Stimulated activated CD4-positive, alpha-beta T cell treated with anti-CD3 and anti-CD28 coated beads, TNF-alpha, amount 100 ng/mL, for 24 hours (primary cell): ENCODE measurements at regions not wholly inside any gene's neighbourhood (a gene's known extent, or its start where the extent isn't known, plus 50 kb on each side); places are given as distances from the start of the nearest gene placed in this dataset.

Source experiments
- DNase-seq, 3 experiments: peaks; one replicate each; pipeline ENCODE4 v3.0.0-alpha.2; 2020; ENCODE audit warnings: low read depth in 3 of 3

DNA sequence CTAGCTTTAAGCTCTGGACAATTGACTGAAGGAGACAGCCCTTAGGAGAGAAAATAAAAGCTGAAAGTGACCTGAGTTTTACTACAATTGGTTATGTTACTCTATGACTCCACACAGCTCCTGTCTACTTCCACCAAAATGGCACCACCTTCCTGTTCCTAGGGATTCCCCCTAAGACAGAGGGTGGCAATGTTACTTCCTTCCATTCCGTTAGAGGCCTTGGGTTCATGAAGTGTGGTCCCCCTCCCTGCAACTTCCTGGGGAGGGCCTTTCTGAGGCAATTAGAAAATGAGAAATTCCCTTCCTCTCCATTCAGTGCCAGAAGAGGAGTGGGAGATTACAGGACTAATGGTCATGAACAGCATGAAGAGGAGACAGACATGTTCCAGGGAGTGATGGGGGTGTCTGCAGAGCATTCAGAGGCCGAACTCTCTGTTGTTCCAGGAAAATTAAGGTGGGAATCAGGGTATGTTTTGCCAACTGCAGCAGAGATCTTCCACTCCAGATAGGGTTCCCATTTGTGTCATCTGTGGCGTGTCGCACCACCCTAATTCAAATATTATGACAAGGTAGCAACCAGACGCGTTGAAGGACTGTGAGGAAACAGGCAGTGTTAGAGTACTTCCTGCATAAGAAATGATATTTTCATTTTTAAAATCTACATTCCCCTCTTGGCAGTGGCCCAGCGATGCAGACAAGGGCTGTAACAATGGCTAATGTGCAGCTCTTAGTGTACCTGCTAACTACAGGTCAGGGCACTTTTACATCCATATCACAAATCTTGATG is 53.1 kb upstream of the TRIM67 start:
- no peak for DNase-seq

DNA sequence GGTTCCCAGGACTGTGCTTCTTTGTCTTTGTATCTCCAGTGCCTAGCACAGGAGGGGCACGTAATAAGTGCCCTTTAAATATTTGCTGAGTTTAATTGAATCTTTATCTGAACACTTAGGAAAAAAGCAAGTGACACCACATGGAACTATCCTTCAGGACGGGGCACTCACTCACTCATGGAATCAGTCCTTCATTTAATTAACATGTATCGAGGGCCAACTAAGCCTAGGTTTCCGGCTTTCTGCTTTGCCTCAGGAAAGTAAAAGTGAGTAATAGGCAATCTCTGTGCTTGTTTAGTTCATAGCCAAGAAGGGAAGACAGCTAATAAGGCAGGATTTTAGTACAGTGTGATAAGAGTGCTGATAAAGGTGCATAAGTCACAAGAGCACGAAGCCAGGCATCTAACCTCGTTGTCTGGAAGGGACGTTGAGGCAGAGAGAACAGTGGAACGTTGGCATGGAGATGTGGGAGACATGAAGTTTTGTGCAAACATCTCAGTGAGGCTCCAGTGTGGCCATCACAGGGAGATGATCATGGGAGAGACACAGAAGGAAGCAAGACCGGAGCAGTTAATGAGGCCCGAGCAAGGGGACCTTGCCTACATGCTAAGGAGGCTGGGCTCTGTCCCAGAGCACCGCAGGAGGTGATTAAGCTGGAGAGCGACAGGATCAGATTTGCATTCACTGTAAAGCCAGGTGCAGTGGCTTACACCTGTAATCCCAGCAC is 54.1 kb upstream of the TRIM67 start:
- DNase-seq: no peak

DNA sequence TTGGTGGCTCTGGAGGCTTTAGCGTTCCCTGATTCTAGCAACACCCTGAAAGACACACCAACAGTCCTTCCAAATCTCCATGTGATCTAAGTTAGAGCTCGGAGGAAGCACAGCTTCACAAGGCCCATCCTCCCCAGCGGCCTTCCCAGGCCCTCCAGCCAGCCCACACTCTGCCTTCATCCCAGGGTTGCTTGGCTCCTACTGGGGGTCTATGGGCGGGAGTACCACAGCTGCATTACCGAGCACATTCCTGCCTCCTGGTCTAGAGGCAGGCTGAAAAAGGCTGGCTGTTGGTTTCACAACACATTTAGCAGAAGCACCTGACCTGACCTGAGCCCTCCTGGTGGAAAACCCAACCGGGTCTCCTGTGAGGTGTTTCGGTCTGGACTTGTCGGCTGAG is 54.7 kb upstream of the TRIM67 start:
- DNase-seq: no peak

DNA sequence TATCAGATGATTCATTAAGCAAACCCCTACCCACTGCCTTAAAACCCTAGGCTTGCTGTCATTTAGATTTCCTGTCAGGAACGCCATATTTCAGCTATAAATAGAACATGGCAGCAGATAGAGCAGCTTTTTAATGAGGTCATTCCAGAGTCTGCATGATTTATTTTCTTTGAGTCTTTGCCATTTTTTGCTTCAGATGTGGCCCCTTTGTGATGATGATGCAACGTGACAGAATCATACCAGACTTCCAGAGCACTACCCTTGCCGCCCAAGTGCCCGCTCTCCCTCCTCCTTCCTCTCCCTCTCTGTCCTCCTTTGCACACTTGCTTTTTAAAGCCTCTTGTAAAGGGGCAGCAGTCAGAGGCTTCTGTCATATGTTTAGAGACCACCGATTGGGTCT is 55.5 kb upstream of the TRIM67 start:
- no peak for DNase-seq

DNA sequence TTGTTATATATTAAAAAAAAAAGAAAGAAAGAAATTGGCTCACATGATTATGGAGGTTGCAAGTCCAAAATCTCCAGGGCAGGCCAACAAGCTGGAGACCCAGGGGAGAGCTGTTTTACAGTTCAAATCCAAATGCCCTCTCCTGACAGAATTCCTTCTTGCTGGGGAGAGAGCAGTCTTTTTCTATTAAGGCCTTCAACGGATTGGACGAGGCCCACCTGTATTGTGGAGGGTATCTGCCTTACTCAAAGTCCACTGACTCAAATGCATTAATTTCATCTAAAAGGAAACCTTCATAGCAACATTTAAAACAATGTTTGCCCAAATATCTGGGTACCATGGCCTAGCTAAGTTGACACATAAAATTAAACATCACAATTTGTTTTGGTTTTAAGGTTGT is 56.9 kb upstream of the TRIM67 start:
- DNase-seq: no peak

DNA sequence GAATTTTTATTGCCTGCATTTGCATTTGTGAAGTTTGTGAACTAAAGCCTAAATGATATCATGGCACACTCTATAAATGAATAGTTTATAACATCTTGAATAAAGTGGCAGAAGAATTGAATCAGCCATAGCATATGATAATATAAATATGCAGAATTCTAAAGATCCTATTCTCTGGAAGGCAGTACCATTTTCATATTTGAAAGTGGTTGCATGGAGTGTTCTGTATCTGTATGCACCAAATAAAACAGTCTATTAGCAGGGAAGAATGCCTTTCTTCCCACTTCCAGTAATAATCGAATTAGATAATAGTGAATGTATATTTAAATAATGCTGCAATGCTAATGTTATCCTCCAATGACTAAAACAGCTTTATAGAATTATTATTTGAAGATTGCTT is 57.9 kb upstream of the TRIM67 start:
- no peak for DNase-seq

DNA sequence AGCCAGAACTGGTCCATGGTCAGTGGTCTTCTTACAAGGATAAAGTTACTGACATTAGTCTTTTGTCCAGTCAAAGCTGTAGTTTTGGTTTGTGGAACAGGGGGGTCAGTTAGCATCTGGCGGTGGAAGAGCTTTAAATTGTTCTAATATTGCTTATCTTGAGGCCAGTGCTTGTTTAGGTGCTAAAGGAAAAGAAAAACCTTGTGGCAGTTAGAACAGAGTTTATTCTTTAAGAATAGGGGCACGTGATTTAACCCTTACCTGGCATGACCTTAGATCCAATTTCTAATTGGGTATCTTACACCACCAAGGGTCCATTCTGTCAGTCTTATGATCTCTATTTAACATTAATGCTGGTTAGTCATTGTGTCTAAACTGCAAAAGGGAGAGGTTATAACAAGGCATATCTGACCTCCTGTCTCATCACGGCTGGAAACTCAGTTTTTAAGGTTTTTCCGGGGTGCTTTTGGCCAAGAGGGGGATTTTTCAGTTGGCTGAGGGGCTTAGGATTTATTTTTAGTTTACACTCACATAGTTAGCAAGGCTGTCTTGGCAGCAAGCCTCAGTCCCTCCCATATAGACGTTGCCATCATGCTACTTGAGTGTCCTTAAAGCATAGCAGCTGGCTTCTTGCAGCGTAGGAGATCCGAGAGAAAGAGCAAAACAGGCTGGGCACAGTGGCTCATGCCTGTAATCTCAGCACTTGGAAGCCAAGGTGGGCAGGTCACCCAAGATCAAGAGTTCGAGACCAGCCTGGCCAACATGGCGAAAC is 60.1 kb upstream of the FAM89A start:
- no peak for DNase-seq

DNA sequence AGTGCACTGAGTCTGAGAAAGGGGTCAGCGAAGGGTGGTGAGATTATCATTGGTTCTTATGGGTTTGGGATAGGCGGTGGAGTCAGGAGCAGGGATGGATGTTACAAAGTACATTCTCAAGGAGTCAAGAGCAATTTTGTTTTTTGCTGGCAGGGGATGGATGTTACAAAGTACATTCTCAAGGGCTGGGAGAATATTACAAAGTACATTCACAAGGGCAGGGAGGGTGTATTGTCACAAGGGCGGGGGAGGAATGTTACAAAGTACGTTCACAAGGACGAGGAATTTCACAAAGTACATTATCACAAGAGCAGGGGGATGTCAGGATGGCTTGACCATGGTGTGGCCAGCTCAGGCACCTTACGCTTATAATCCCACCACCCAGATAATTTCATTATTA is 59.3 kb upstream of the FAM89A start:
- no peak for DNase-seq

DNA sequence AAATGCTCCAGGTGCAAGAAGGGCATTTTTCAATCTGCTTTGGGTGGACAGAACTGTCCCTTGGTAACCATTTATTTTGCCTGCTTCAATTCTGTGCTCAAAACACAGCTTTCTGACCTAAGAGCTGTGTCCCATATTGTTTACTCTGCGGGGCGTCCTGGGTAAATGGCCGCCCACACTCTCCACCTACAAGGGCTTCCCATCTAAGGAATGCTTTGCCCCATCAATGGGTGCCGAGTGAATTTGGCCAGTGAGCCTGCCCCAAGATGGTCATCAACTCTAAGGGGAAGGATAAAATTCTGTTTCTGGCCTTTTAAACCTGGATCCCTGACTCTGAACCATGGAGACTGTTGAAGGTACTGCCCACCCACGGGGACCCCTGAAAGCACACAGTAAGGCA is 55.5 kb upstream of the FAM89A start:
- DNase-seq: no peak

DNA sequence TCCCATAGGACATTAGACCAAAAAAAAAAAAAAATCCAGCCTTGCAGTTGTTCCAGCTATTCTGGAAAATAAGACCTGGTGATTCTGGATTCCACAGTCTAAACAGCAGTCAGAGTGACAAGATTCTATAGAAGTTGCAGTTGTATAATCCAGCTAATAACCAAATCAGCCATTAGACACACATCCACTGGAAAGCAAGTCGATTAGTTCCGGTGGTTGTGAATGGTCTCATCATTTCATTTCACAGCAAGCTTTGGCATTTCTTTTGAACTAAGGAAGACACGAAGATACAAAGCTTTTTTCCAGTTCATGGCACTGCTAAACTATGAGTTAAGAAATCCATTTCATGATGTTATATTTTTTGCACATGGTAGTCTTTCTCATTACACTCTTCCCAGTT is 54.4 kb upstream of the FAM89A start:
- DNase-seq: no peak

DNA sequence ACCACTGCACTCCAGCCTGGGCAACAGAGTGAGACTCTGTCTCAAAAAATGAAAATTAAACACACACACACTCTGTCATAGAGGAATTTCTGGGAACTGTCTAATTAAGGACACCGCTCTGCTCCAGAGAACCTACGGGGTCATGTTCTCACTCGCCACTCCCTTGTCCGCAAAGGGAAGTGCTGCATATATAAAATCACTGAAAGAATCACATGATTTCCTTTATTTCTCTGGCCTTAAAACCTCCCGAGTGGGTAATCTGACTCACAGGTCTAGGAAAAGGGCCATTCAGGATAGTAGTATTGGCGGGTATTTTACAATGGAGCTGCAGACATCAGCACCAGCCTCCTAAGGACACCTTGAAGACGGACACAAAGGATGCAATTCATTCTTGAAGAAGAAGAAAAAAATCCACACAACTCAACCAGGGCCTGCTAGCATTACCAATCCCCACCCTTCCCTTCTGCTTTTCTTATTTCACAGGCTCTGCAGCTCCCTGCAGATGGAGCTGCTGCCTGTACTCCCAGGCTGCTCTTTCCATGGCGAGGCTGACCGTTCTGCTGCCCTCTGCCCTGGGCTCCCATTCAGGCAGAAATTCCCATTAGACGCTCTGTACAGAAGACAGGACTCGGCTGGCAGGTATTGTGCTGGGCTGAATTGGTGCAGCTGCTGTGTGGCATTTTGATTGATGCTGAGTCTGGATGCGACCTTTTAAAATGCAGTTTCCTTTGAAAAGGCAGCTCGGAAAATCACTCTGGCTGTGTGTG is 53.3 kb upstream of the FAM89A start:
- DNase-seq: no peak

DNA sequence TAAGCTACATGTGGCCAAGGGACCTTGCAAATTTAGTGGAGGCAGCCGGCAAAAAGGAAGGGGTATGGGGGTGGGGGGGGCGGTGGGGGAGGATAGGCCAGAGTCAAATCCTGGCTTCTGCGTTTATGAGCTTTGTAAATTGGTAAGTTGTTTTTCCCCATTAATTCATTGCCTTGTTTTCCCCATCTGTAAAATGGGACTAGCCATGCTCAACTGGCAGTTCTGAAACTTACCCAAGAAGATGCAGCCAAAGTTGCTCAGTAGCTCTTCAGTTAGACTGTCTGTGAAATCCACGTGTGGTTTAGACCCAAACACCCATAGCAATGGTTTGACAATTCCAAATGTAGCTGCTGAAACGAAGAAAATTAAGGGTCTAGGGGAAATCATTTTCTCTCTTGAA is 52.3 kb upstream of the FAM89A start:
- no peak for DNase-seq

DNA sequence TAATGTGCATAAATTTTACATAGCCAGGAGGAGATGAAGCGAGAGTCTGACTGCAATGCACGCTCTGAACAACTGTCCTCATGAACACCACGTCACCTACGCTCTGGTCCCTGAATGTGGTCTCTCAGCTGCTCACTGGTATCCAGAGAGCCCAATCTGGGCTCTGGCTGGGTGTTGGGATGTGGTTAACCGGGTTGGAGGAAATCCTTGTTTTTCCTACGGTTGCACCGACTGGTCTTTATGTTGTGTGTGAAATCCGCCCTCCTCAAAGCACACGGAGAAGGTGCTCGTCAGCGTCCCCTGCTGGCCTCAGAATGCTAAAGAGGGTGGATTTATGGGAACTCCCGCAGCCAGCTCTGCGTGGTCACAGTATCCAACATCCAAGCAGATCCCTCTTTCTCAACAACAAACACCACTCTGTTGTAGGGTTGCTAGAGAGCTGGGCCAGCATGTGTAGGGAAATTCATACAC is 51.8 kb upstream of the FAM89A start:
- DNase-seq: peak in 2 of 3 experiments; percentile 3 to 35

DNA sequence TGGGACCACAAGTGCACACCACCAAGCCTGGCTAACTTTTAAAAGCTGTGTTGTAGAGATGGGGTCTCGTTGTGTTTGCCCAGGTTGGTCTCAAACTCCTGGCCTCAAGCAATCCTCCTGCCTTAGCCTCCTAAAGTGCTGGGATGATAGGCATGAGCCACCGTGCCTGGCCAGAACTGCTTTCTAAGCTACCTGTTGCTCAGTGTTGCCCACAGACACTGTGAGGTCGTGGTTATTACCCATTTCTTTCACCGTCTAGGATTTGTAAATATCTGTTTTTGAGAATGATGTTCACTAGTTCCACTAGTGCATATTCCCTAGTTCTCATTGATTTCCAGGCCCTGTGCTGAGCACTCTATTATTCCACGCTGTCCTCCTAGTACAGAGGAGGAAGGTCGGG is 51.4 kb upstream of the FAM89A start:
- no peak for DNase-seq
